GM12878 (cell line): ENCODE measurements at regions not wholly inside any gene's neighbourhood (a gene's known extent, or its start where the extent isn't known, plus 50 kb on each side); places are given as distances from the start of the nearest gene placed in this dataset.

Source experiments
- ATAC-seq: fragments of 200-7000 bp; cut with Tn5 transposase; 3 replicates; pipeline ENCODE4 v1.9.1; 2020; ENCODE audit warnings: mild to moderate bottlenecking, moderate library complexity
- BruUV-seq: library from RNA; stranded (reverse); fragments of 400-500 nt; replicated peaks from 2 replicates; lab custom pipeline; 2021; lab: Mats Ljungman, UMichigan
- CTCF ChIA-PET: fragments of 300-600 bp; sonication (Branson Sonifier 250); formaldehyde crosslinking; extraction: SDS; loops from one replicate; lab custom pipeline; 2021; ENCODE audit warnings: inconsistent platforms; lab: Yijun Ruan, JAX
- POLR2A ChIA-PET: fragments of 350-600 bp; formaldehyde crosslinking; extraction: SDS; loops from one replicate; lab custom pipeline; 2021; ENCODE audit warnings: inconsistent platforms; lab: Charles Lee
- RAD21 ChIA-PET: fragments of 300-600 bp; sonication (Branson Sonifier 250); formaldehyde crosslinking; loops from one replicate; lab custom pipeline; 2023; ENCODE audit warnings: antibody characterized with exemption; ENCODE audit not compliant: unreplicated experiment; lab: Charles Lee
- SMC1A ChIA-PET: fragments of 300-600 bp; sonication (Branson Sonifier 250); formaldehyde crosslinking; loops from one replicate; lab custom pipeline; 2023; ENCODE audit not compliant: unreplicated experiment, uncharacterized antibody; lab: Charles Lee
- DNase-seq: peaks from one replicate; pipeline ENCODE4 v3.0.0-alpha.2; 2011; ENCODE audit warnings: low read depth, low spot score
- FAIRE-seq: peaks from 3 replicates; lab custom pipeline; 2011; peaks lifted over from hg19 to GRCh38; lab: Jason Lieb, UNC
- H2AFZ ChIP-seq: 2 replicates; pipeline ENCODE4 v1.6.0; 2011; ENCODE audit warnings: low read depth, low read length, control low read depth; ENCODE audit not compliant: control insufficient read depth
- H3K27ac ChIP-seq: 2 replicates; pipeline ENCODE4 v1.5.1; 2011; ENCODE audit warnings: control low read depth; ENCODE audit not compliant: control insufficient read depth, insufficient read depth
- H3K27me3 ChIP-seq, 2 experiments: replicated peaks in 1 of 2; 2 replicates each; pipeline versions ENCODE4 v1.6.0 to v1.6.1; 2011; ENCODE audit warnings: low read length in 1 of 2; ENCODE audit not compliant: control insufficient read depth in 2 of 2, insufficient read depth in 2 of 2
- H3K36me3 ChIP-seq, 2 experiments: 2 replicates each; pipeline ENCODE4 v1.5.1; 2011; ENCODE audit warnings: low read length in 1 of 2; ENCODE audit not compliant: control insufficient read depth in 2 of 2, insufficient read depth in 2 of 2
- H3K4me1 ChIP-seq: 2 replicates; pipeline ENCODE4 v1.6.1; 2011; ENCODE audit warnings: mild to moderate bottlenecking, low read length, moderate library complexity, mixed read lengths; ENCODE audit not compliant: control insufficient read depth, insufficient read depth
- H3K4me2 ChIP-seq: 2 replicates; pipeline ENCODE4 v1.6.0; 2011; ENCODE audit warnings: control low read depth; ENCODE audit not compliant: control insufficient read depth, insufficient read depth
- H3K4me3 ChIP-seq: fragments of 200-600 bp; sonication (generic); 2 replicates; pipeline ENCODE4 v1.5.1; 2016
- H3K79me2 ChIP-seq: 2 replicates; pipeline ENCODE4 v1.6.0; 2011; ENCODE audit warnings: low read length; ENCODE audit not compliant: control insufficient read depth, insufficient read depth
- H3K9ac ChIP-seq: 2 replicates; pipeline ENCODE4 v1.8.0; 2011; ENCODE audit warnings: low read length, control low read depth, mixed read lengths; ENCODE audit not compliant: control insufficient read depth, insufficient read depth
- H3K9me3 ChIP-seq: replicated peaks from 3 replicates; pipeline ENCODE4 v1.5.1; 2011; ENCODE audit warnings: mild to moderate bottlenecking, low read length; ENCODE audit not compliant: control insufficient read depth, insufficient read depth
- H4K20me1 ChIP-seq: 2 replicates; pipeline ENCODE4 v1.6.0; 2011; ENCODE audit not compliant: control insufficient read depth, insufficient read depth
- CREB1 ChIP-seq: IDR thresholded peaks from 2 replicates; pipeline ENCODE4 v1.6.1; 2012; ENCODE audit warnings: low read depth, mild to moderate bottlenecking, inconsistent platforms
- NR2C1 ChIP-seq: fragments of 450-650 bp; IDR thresholded peaks from 2 replicates; pipeline ENCODE4 v1.6.1; 2017; ENCODE audit warnings: antibody characterized with exemption, mild to moderate bottlenecking, moderate library complexity
- POU2F2 ChIP-seq: IDR thresholded peaks from 3 replicates; pipeline ENCODE4 v1.6.1; 2011; ENCODE audit warnings: low read depth, mild to moderate bottlenecking, low read length, borderline replicate concordance
- TARDBP ChIP-seq: IDR thresholded peaks from 2 replicates; pipeline ENCODE4 v1.6.1; 2016; ENCODE audit warnings: borderline replicate concordance
- ZNF207 ChIP-seq: fragments of 450-650 bp; IDR thresholded peaks from 2 replicates; pipeline ENCODE4 v1.6.1; 2014; ENCODE audit warnings: antibody characterized with exemption, mild to moderate bottlenecking, borderline replicate concordance
- ZNF384 ChIP-seq: IDR thresholded peaks from 2 replicates; pipeline ENCODE4 v1.6.1; 2012; ENCODE audit warnings: low read depth, mild to moderate bottlenecking, low read length, improper control_type of control experiment, borderline replicate concordance
- ZSCAN29 ChIP-seq: fragments of 450-650 bp; IDR thresholded peaks from 2 replicates; pipeline ENCODE4 v1.6.1; 2017; ENCODE audit warnings: mild to moderate bottlenecking, moderate library complexity
- ZZZ3 ChIP-seq: IDR thresholded peaks from 2 replicates; pipeline ENCODE4 v1.6.1; 2011; ENCODE audit warnings: low read depth; ENCODE audit not compliant: control insufficient read depth, insufficient read length
- WGBS: methylation state at CpG from one replicate; pipeline ENCODE4 v1.1.6; 2016; ENCODE audit warnings: low lambda C conversion rate; ENCODE audit not compliant: insufficient replicate concordance, insufficient coverage; ENCODE audit errors: missing lambda C conversion rate; 5-methylcytosine and 5-hydroxymethylcytosine counted together
- in situ Hi-C: fragments of 300-500 bp; cut with MboI; formaldehyde crosslinking; loops from 9 replicates; pipeline ENCODE4 v1.14.3; 2018; ENCODE audit warnings: mixed read lengths
- intact Hi-C: fragments of 100-400 bp; cut with micrococcal nuclease; formaldehyde crosslinking; loops from one replicate; pipeline ENCODE4 v1.14.2; 2022; ENCODE audit not compliant: unreplicated experiment
- TF ChIP-seq, protein P1 (sequence below): fragments of 150-350 bp; IDR thresholded peaks from 2 replicates; pipeline ENCODE4 v1.6.1; 2016; ENCODE audit warnings: low read depth, low read length

DNA sequence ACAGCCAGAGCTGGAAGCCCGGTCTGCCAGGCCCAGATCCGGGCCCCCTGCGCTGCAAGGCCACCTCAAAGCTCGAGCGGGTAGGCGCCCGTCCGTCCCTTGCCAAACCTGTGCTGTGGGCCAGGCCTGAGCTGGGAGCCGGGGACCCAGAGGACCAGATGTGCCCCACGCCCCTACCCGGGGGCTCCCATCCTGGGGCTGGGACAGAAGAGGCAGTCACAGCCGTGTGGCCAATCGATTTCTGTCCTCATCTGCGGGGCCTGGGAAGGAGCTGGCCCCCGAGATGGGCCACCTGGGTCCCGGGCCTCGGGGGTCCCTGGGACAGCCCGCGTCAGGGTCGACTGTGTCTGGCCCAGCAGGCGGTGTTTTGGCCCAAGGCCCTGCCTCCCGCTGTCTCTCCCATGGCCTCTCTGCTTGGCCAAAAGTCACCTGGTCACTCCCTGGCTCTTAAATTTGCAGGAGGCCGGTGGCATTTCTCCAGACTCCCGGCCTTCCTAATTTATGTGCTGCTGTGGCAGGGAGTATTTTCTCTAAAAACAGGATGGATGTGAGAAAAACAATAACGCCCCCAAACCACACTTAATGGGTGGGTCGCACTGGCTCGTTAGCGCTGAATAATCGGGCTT, 63.8 kb downstream of the UNCX start:
- intact Hi-C loops = no loop called here
- ChIA-PET CTCF (interaction anchor here (0.5 kb wide), 1 partner anchor 13 kb away, joined by 3 read pairs; no protein-coding TSS in a partner anchor), POLR2A (no interaction called here), SMC1A (no interaction called here), RAD21 (no interaction called here)
- WGBS = 35% methylated on average over 28 of the region's 29 CpGs
- Histone ChIP-seq H3K27ac (no peak overlapping the region), H3K4me1 (no peaks in the 10 kb centered on the region), H3K9ac (no peak overlapping the region), H3K79me2 (no peaks in the 10 kb centered on the region), H3K27me3 (no peaks in the 10 kb centered on the region; a peak in 1 of 4 replicates), H3K4me2 (no peak overlapping the region), H3K36me3 (no peaks in the 10 kb centered on the region), H2AFZ (no peak overlapping the region), H4K20me1 (no peaks in the 10 kb centered on the region), H3K9me3 (no peaks in the 10 kb centered on the region), H3K4me3 (no peak overlapping the region)
- BruUV-seq = no TSS peak
- DNase-seq (no peak), FAIRE-seq (no peak), ATAC-seq (no peak)
- in situ Hi-C loops = no loop called here
- no peak for TF ChIP-seq ZSCAN29
- no peak for TF ChIP-seq ZZZ3
- TF ChIP-seq ZNF207 = no peak
- TF ChIP-seq NR2C1 = no peak
- TF ChIP-seq TARDBP = no peak
- no peak for TF ChIP-seq POU2F2
- no peak for TF ChIP-seq ZNF384
- no peak for TF ChIP-seq CREB1
- TF ChIP-seq, protein P1, sequence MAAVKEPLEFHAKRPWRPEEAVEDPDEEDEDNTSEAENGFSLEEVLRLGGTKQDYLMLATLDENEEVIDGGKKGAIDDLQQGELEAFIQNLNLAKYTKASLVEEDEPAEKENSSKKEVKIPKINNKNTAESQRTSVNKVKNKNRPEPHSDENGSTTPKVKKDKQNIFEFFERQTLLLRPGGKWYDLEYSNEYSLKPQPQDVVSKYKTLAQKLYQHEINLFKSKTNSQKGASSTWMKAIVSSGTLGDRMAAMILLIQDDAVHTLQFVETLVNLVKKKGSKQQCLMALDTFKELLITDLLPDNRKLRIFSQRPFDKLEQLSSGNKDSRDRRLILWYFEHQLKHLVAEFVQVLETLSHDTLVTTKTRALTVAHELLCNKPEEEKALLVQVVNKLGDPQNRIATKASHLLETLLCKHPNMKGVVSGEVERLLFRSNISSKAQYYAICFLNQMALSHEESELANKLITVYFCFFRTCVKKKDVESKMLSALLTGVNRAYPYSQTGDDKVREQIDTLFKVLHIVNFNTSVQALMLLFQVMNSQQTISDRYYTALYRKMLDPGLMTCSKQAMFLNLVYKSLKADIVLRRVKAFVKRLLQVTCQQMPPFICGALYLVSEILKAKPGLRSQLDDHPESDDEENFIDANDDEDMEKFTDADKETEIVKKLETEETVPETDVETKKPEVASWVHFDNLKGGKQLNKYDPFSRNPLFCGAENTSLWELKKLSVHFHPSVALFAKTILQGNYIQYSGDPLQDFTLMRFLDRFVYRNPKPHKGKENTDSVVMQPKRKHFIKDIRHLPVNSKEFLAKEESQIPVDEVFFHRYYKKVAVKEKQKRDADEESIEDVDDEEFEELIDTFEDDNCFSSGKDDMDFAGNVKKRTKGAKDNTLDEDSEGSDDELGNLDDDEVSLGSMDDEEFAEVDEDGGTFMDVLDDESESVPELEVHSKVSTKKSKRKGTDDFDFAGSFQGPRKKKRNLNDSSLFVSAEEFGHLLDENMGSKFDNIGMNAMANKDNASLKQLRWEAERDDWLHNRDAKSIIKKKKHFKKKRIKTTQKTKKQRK = no peak
